ENCODE measurements at regions not wholly inside any gene's neighbourhood (a gene's known extent, or its start where the extent isn't known, plus 50 kb on each side); places are given as distances from the start of the nearest gene placed in this dataset.

- TF ChIP-seq, protein P1, sequence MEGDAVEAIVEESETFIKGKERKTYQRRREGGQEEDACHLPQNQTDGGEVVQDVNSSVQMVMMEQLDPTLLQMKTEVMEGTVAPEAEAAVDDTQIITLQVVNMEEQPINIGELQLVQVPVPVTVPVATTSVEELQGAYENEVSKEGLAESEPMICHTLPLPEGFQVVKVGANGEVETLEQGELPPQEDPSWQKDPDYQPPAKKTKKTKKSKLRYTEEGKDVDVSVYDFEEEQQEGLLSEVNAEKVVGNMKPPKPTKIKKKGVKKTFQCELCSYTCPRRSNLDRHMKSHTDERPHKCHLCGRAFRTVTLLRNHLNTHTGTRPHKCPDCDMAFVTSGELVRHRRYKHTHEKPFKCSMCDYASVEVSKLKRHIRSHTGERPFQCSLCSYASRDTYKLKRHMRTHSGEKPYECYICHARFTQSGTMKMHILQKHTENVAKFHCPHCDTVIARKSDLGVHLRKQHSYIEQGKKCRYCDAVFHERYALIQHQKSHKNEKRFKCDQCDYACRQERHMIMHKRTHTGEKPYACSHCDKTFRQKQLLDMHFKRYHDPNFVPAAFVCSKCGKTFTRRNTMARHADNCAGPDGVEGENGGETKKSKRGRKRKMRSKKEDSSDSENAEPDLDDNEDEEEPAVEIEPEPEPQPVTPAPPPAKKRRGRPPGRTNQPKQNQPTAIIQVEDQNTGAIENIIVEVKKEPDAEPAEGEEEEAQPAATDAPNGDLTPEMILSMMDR (optimal IDR thresholded peaks at IDR 0.05 in 1 of 3, IDR thresholded peaks at IDR 0.05 in 1 of 3, conservative IDR thresholded peaks at IDR 0.05 in 1 of 3; ENCODE audit: extremely low read depth in 1 of 3, insufficient read depth in 2 of 3, low read length in 3 of 3), result no peak
- no peak for TF ChIP-seq EZH2 (IDR thresholded peaks at IDR 0.05; ENCODE audit: low read length)
Observed at GRCh38 chr6:84459401-84459800, 232.0 kb upstream of the CEP162 start.

Data from keratinocyte (primary cell).